Erythroblast (primary cell): ENCODE measurements at regions not wholly inside any gene's neighbourhood (a gene's known extent, or its start where the extent isn't known, plus 50 kb on each side); places are given as distances from the start of the nearest gene placed in this dataset.

ENCODE experiments used
- GATA1 ChIP-seq: IDR thresholded peaks from 2 replicates; pipeline ENCODE4 v1.6.1; 2011; ENCODE audit warnings: low read depth, mild to moderate bottlenecking, control low read depth, low read length, moderate library complexity
- POLR2A ChIP-seq: IDR thresholded peaks from 2 replicates; pipeline ENCODE4 v1.6.1; 2011; ENCODE audit warnings: mild to moderate bottlenecking, low read length

DNA sequence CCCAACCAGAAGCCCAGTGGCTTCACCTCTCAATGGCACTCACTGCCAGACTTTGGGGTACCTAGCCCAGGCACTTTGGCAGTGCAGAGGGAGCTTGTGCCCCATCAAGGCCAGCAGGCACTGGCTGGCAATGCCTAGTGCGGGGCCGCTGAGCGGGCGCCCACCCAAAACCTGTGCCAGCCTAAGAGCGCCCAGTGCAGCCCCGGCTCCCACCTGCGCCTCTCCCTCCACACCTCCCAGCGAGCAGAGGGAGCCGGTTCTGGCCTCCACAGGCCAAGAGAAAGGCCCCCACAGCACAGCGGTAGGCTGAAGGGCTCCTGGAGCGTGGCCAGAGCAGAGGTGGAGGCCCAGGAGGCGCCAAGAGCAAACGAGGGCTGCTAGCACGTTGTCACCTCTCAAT, 930.8 kb downstream of the IPMK start:
- TF ChIP-seq POLR2A = no peak
- no peak for TF ChIP-seq GATA1
